Keratinocyte (primary cell): ENCODE measurements at regions not wholly inside any gene's neighbourhood (a gene's known extent, or its start where the extent isn't known, plus 50 kb on each side); places are given as distances from the start of the nearest gene placed in this dataset.
"Not testable (repeated sequence)": the region's sequence is repeated elsewhere in the genome, so short reads cannot be mapped to it uniquely, and the experiment has no call there.

Experiments used
- DNase-seq: peaks from one replicate; pipeline ENCODE4 v3.0.0-alpha.2; 2011; ENCODE audit warnings: low read depth, missing footprints, low spot score
- FAIRE-seq: peaks from 2 replicates; lab custom pipeline; 2011; peaks lifted over from hg19 to GRCh38; lab: Jason Lieb, UNC
- H2AFZ ChIP-seq: 2 replicates; pipeline ENCODE4 v1.6.0; 2012; ENCODE audit warnings: low read length, control low read depth, inconsistent platforms; ENCODE audit not compliant: control insufficient read depth
- H3K27ac ChIP-seq: 2 replicates; pipeline ENCODE4 v1.5.1; 2011; ENCODE audit warnings: low read length; ENCODE audit not compliant: control insufficient read depth, insufficient read depth
- H3K27me3 ChIP-seq: 3 replicates; pipeline ENCODE4 v1.6.0; 2011; ENCODE audit warnings: low read length; ENCODE audit not compliant: control insufficient read depth, insufficient read depth; ENCODE audit errors: extremely low read depth
- H3K36me3 ChIP-seq, 2 experiments: 2 replicates in 1 of 2; 3 replicates in 1 of 2; pipeline ENCODE4 v1.5.1; 2011; ENCODE audit warnings: low read length in 2 of 2, mild to moderate bottlenecking in 1 of 2; ENCODE audit not compliant: control insufficient read depth in 2 of 2, insufficient read depth in 2 of 2; ENCODE audit errors: extremely low read depth in 1 of 2
- H3K4me1 ChIP-seq: 3 replicates; pipeline ENCODE4 v1.5.1; 2011; ENCODE audit warnings: low read length; ENCODE audit not compliant: control insufficient read depth, insufficient read depth; ENCODE audit errors: extremely low read depth
- H3K4me2 ChIP-seq: 3 replicates; pipeline ENCODE4 v1.6.0; 2011; ENCODE audit warnings: low read depth, low read length; ENCODE audit not compliant: control insufficient read depth, insufficient read depth; ENCODE audit errors: extremely low read depth
- H3K4me3 ChIP-seq, 3 experiments: fragments of 200-600 bp in 1 of 3; sonication (generic) in 1 of 3; 2 replicates in 2 of 3; 3 replicates in 1 of 3; pipeline ENCODE4 v1.5.1; 2011 to 2016; ENCODE audit warnings: low read length in 3 of 3, mild to moderate bottlenecking in 3 of 3, control low read depth in 2 of 3, inconsistent platforms in 1 of 3, low read depth in 1 of 3, mixed read lengths in 1 of 3, mixed run types in 1 of 3, moderate library complexity in 1 of 3; ENCODE audit not compliant: control insufficient read depth in 2 of 3, insufficient read depth in 2 of 3; ENCODE audit errors: extremely low read depth in 1 of 3
- H3K79me2 ChIP-seq: 2 replicates; pipeline ENCODE4 v1.6.0; 2012; ENCODE audit warnings: low read length; ENCODE audit not compliant: control insufficient read depth, insufficient read depth
- H3K9ac ChIP-seq: 3 replicates; pipeline ENCODE4 v1.6.0; 2011; ENCODE audit warnings: low read length; ENCODE audit not compliant: control insufficient read depth, insufficient read depth; ENCODE audit errors: extremely low read depth
- H3K9me1 ChIP-seq: 3 replicates; pipeline ENCODE4 v1.6.0; 2011; ENCODE audit warnings: low read length; ENCODE audit not compliant: control insufficient read depth, insufficient read depth; ENCODE audit errors: extremely low read depth
- H3K9me3 ChIP-seq: 2 replicates; pipeline ENCODE4 v1.5.1; 2012; ENCODE audit warnings: low read depth, low read length; ENCODE audit not compliant: control insufficient read depth
- H4K20me1 ChIP-seq: 3 replicates; pipeline ENCODE4 v1.6.0; 2011; ENCODE audit warnings: low read length; ENCODE audit not compliant: control insufficient read depth, insufficient read depth; ENCODE audit errors: extremely low read depth
- EZH2 ChIP-seq: IDR thresholded peaks from one replicate; pipeline ENCODE4 v1.6.1; 2012; ENCODE audit warnings: inconsistent platforms, mild to moderate bottlenecking, low read length, moderate library complexity
- dilution Hi-C: fragments of 300-500 bp; cut with MboI; formaldehyde crosslinking; loops from one replicate; pipeline ENCODE4 v1.7.0; 2020; ENCODE audit warnings: low sequenced_read_pairs; ENCODE audit not compliant: extremely low pct_ligation_motif_present
- TF ChIP-seq, protein P1 (sequence below), 3 experiments: IDR thresholded peaks in 1 of 3; conservative IDR thresholded peaks in 1 of 3; optimal IDR thresholded peaks in 1 of 3; 2 replicates in 2 of 3; 3 replicates in 1 of 3; pipeline versions ENCODE3 to v1.5.1; 2011; ENCODE audit warnings: low read length in 3 of 3, mild to moderate bottlenecking in 3 of 3, moderate library complexity in 2 of 3, control low read depth in 1 of 3, inconsistent platforms in 1 of 3; ENCODE audit not compliant: insufficient read depth in 2 of 3; ENCODE audit errors: extremely low read depth in 1 of 3

DNA sequence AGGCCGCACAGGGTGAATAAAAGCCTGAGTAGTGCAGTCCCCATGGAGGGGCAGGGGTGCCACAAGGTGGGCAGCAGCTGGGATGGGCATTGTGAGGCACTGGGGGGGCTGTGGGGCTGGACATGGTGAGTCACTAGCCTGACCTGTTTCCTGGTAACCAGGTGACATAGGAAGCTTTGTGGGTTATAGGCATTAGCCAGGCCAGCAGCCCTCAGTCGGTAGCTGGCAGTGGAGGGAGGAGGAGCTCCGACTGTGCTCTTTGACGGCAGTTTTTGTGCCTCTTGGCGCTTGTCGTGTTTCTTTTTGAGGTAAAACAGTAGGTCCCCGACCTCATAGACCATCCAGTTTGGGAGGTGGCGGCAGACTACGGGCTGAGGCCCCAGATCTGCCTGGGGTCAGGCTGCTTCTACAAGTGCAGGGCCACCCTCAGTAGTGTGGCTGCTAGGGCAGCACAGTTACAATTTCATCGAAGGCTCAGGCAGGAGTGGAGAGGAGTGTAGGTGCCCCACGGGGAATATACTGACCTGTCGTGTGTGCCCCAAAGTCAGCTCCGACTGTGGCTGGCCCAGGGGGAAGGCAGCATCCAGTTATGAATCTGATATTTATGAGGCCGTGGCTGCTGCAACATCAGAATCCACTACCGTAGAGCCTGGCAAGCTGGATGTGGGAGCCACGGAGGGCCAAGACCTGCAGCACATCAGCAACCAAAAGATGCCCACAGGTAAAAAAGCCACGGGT, 107.7 kb downstream of the CRYBB2 start:
- dilution Hi-C loops: no loop called here
- Histone ChIP-seq H4K20me1 (no peaks in the 10 kb centered on the region), H3K4me1 (no peaks in the 10 kb centered on the region), H3K9me3 (no peaks in the 10 kb centered on the region), H2AFZ (no peak overlapping the region), H3K4me2 (no peak overlapping the region), H3K9me1 (no peaks in the 10 kb centered on the region), H3K4me3 (no peak overlapping the region), H3K36me3 (no peaks in the 10 kb centered on the region), H3K79me2 (no peaks in the 10 kb centered on the region), H3K9ac (no peak overlapping the region), H3K27ac (no peak overlapping the region), H3K27me3 (no peaks in the 10 kb centered on the region)
- TF ChIP-seq EZH2: no peak
- TF ChIP-seq, protein P1, sequence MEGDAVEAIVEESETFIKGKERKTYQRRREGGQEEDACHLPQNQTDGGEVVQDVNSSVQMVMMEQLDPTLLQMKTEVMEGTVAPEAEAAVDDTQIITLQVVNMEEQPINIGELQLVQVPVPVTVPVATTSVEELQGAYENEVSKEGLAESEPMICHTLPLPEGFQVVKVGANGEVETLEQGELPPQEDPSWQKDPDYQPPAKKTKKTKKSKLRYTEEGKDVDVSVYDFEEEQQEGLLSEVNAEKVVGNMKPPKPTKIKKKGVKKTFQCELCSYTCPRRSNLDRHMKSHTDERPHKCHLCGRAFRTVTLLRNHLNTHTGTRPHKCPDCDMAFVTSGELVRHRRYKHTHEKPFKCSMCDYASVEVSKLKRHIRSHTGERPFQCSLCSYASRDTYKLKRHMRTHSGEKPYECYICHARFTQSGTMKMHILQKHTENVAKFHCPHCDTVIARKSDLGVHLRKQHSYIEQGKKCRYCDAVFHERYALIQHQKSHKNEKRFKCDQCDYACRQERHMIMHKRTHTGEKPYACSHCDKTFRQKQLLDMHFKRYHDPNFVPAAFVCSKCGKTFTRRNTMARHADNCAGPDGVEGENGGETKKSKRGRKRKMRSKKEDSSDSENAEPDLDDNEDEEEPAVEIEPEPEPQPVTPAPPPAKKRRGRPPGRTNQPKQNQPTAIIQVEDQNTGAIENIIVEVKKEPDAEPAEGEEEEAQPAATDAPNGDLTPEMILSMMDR (optimal IDR thresholded peaks at IDR 0.05 in 1 of 3, IDR thresholded peaks at IDR 0.05 in 1 of 3, conservative IDR thresholded peaks at IDR 0.05 in 1 of 3; ENCODE audit: extremely low read depth in 1 of 3, insufficient read depth in 2 of 3, low read length in 3 of 3): no peak
- no peak for FAIRE-seq
- DNase-seq: no peak

DNA sequence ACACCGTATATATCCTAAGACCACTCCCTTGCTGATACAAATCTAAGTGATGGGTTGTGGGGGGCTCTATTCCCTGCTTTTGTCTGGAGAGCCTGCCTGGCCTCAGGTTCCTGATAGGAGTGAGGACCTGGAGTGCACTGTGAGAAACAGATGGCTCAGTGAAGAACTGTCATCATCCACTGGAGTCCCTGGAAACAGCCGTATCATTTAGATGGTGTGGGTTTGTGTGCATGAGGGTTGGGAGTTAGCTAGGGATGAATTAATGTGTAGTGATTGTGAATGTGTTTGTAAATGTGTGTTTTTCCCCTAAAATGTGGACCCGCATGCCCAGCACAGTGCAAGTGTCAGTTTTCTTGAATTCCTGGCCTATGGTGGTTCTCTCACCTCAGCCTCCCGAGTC, 111.6 kb downstream of the CRYBB2 start:
- FAIRE-seq (no peak), DNase-seq (no peak)
- Histone ChIP-seq H3K9me1 (no peaks in the 10 kb centered on the region), H3K4me3 (no peak overlapping the region), H3K36me3 (no peaks in the 10 kb centered on the region), H3K27me3 (no peaks in the 10 kb centered on the region), H2AFZ (no peak overlapping the region), H3K9me3 (no peaks in the 10 kb centered on the region), H3K4me2 (no peak overlapping the region), H3K9ac (no peak overlapping the region), H3K4me1 (no peaks in the 10 kb centered on the region), H3K79me2 (no peaks in the 10 kb centered on the region), H3K27ac (no peak overlapping the region), H4K20me1 (no peaks in the 10 kb centered on the region)
- dilution Hi-C loops: no loop called here
- TF ChIP-seq, protein P1 (optimal IDR thresholded peaks at IDR 0.05 in 1 of 3, IDR thresholded peaks at IDR 0.05 in 1 of 3, conservative IDR thresholded peaks at IDR 0.05 in 1 of 3; ENCODE audit: extremely low read depth in 1 of 3, insufficient read depth in 2 of 3, low read length in 3 of 3): no peak
- no peak for TF ChIP-seq EZH2

DNA sequence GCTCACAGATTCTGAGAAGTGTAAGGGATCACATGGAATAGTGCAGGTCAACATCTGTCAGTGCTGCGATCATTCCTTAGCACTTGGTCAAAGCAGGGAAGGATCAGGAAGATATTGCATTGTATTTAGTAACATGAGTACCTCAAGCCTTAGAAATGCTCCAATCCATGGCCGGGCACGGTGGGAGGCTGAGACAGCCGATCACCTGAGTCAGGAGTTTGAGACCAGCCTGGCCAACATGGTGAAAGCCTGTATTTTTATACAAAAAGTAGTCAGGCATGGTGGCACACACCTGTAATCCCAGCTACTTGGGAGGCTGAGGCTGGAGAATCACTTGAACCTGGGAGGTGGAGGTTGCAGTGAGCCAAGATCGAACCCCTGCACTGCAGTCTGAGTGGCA, 112.5 kb downstream of the CRYBB2 start:
- FAIRE-seq, DNase-seq, H3K9me3 ChIP-seq, H3K4me1 ChIP-seq, H3K9me1 ChIP-seq, H3K79me2 ChIP-seq, H3K27me3 ChIP-seq, dilution Hi-C loops, H3K4me2 ChIP-seq, H3K4me3 ChIP-seq, H2AFZ ChIP-seq, H3K36me3 ChIP-seq, H3K27ac ChIP-seq, H4K20me1 ChIP-seq, H3K9ac ChIP-seq: not testable (repeated sequence)
